CD4-positive, alpha-beta T cell treated with Interleukin-6 at 100 ng/mL for 8 hours (primary cell): ENCODE measurements at regions not wholly inside any gene's neighbourhood (a gene's known extent, or its start where the extent isn't known, plus 50 kb on each side); places are given as distances from the start of the nearest gene placed in this dataset.
"Not testable (repeated sequence)": the region's sequence is repeated elsewhere in the genome, so short reads cannot be mapped to it uniquely, and the experiment has no call there.

Source experiments
- DNase-seq: peaks from one replicate; pipeline ENCODE4 v3.0.0-alpha.2; 2020; ENCODE audit warnings: mixed read lengths, low spot score

GRCh38 chr4:124053872-124054538, 657.4 kb downstream of the SPRY1 start:
- no peak for DNase-seq

- no peak for DNase-seq
These were observed 657.2 kb downstream of the ANKRD50 start for GRCh38 chr4:124055336-124055735.

- no peak for DNase-seq
These were observed 656.6 kb downstream of the ANKRD50 start for GRCh38 chr4:124055896-124056295.

GRCh38 chr4:124060261-124060918, 652.1 kb downstream of the ANKRD50 start:
- DNase-seq: no peak

GRCh38 chr4:124061413-124061812, 651.1 kb downstream of the ANKRD50 start:
- DNase-seq: no peak

- no peak for DNase-seq
These were observed 647.1 kb downstream of the ANKRD50 start for GRCh38 chr4:124065422-124065821.

GRCh38 chr4:124065936-124066335, 646.6 kb downstream of the ANKRD50 start:
- DNase-seq: no peak

GRCh38 chr4:124066595-124066994, 645.9 kb downstream of the ANKRD50 start:
- DNase-seq: no peak

GRCh38 chr4:124067046-124067445, 645.5 kb downstream of the ANKRD50 start:
- no peak for DNase-seq

GRCh38 chr4:124070688-124071484, 641.6 kb downstream of the ANKRD50 start:
- DNase-seq: no peak

GRCh38 chr4:124075276-124075675, 637.3 kb downstream of the ANKRD50 start:
- not testable (repeated sequence) for DNase-seq

GRCh38 chr4:124079174-124079780, 633.3 kb downstream of the ANKRD50 start:
- DNase-seq: no peak

- DNase-seq: no peak
These were observed 628.8 kb downstream of the ANKRD50 start for GRCh38 chr4:124083711-124084110.

- DNase-seq: no peak
These were observed 626.9 kb downstream of the ANKRD50 start for GRCh38 chr4:124085561-124086180.

- DNase-seq: no peak
These were observed 622.5 kb downstream of the ANKRD50 start for GRCh38 chr4:124090021-124090420.

GRCh38 chr4:124092101-124092500, 620.4 kb downstream of the ANKRD50 start:
- no peak for DNase-seq

GRCh38 chr4:124092541-124092984, 620.0 kb downstream of the ANKRD50 start:
- no peak for DNase-seq

GRCh38 chr4:124095621-124096020, 616.9 kb downstream of the ANKRD50 start:
- DNase-seq: no peak

- DNase-seq: no peak
These were observed 616.2 kb downstream of the ANKRD50 start for GRCh38 chr4:124096290-124096689.

- no peak for DNase-seq
These were observed 615.1 kb downstream of the ANKRD50 start for GRCh38 chr4:124097447-124097846.

- DNase-seq: no peak
These were observed 608.4 kb downstream of the ANKRD50 start for GRCh38 chr4:124104101-124104500.

- no peak for DNase-seq
These were observed 607.9 kb downstream of the ANKRD50 start for GRCh38 chr4:124104628-124105027.
